ENCODE measurements at regions not wholly inside any gene's neighbourhood (a gene's known extent, or its start where the extent isn't known, plus 50 kb on each side); places are given as distances from the start of the nearest gene placed in this dataset.

- no peak for DNase-seq
- intact Hi-C loops (cut with DNase I), result no loop called here
Measured at GRCh38 chr2:236974752-236975151, 110.9 kb upstream of the COPS8 start.

- intact Hi-C loops (cut with DNase I), result no loop called here
- no peak for DNase-seq
Measured at GRCh38 chr2:236975766-236976165, 109.9 kb upstream of the COPS8 start.

- DNase-seq, result no peak
- intact Hi-C loops (cut with DNase I), result no loop called here
Measured at GRCh38 chr2:236976266-236977062, 109.2 kb upstream of the COPS8 start.

GRCh38 chr2:236977063-236977851 is 108.4 kb upstream of the COPS8 start:
- no peak for DNase-seq

GRCh38 chr2:236977852-236978398 is 107.8 kb upstream of the COPS8 start:
- DNase-seq, result no peak
- intact Hi-C loops (cut with DNase I), result no loop called here

More at GRCh38 chr2:236977063-236977851, 108.4 kb upstream of the COPS8 start:
- intact Hi-C loops (cut with DNase I), result no loop called here

GRCh38 chr2:236979664-236980063 is 106.0 kb upstream of the COPS8 start:
- no peak for DNase-seq
- intact Hi-C loops (cut with DNase I), result no loop called here

- intact Hi-C loops (cut with DNase I), result no loop called here
- no peak for DNase-seq
Measured at GRCh38 chr2:236980961-236981360, 104.7 kb upstream of the COPS8 start.

- DNase-seq, result no peak
- intact Hi-C loops (cut with DNase I), result no loop called here
Measured at GRCh38 chr2:236981701-236982485, 103.8 kb upstream of the COPS8 start.

GRCh38 chr2:236982693-236983455 is 102.8 kb upstream of the COPS8 start:
- intact Hi-C loops (cut with DNase I), result no loop called here
- DNase-seq, result no peak

GRCh38 chr2:236984046-236984445 is 101.6 kb upstream of the COPS8 start:
- intact Hi-C loops (cut with DNase I), result no loop called here
- no peak for DNase-seq

GRCh38 chr2:236985761-236986339 is 99.8 kb upstream of the COPS8 start:
- no peak for DNase-seq
- intact Hi-C loops (cut with DNase I), result no loop called here

- DNase-seq, result no peak
- intact Hi-C loops (cut with DNase I), result no loop called here
Measured at GRCh38 chr2:236986524-236987330, 99.0 kb upstream of the COPS8 start.

GRCh38 chr2:236988216-236988615 is 97.5 kb upstream of the COPS8 start:
- intact Hi-C loops (cut with DNase I), result no loop called here
- no peak for DNase-seq

GRCh38 chr2:236988690-236989624 is 96.7 kb upstream of the COPS8 start:
- DNase-seq, result peak in 1 of 10 donors; percentile 77
- intact Hi-C loops (cut with DNase I), result no loop called here

GRCh38 chr2:236990552-236990951 is 95.1 kb upstream of the COPS8 start:
- no peak for DNase-seq
- intact Hi-C loops (cut with DNase I), result no loop called here

GRCh38 chr2:236991874-236992273 is 93.8 kb upstream of the COPS8 start:
- intact Hi-C loops (cut with DNase I), result no loop called here

GRCh38 chr2:236993286-236993685 is 92.4 kb upstream of the COPS8 start:
- DNase-seq, result no peak
- intact Hi-C loops (cut with DNase I), result no loop called here

More at GRCh38 chr2:236991874-236992273, 93.8 kb upstream of the COPS8 start:
- DNase-seq, result no peak

GRCh38 chr2:236994361-236994760 is 91.3 kb upstream of the COPS8 start:
- intact Hi-C loops (cut with DNase I), result no loop called here
- DNase-seq, result no peak
